ENCODE measurements at regions not wholly inside any gene's neighbourhood (a gene's known extent, or its start where the extent isn't known, plus 50 kb on each side); places are given as distances from the start of the nearest gene placed in this dataset.

GRCh38 chr16:86211800-86212199 lies 298.5 kb upstream of the FOXF1 start:
- Histone ChIP-seq H3K9ac (ENCODE audit: extremely low read depth, low read length, poor library complexity, severe bottlenecking) (no peak overlapping the region), H3K4me3 (ENCODE audit: low read length) (no peak overlapping the region), H3K36me3 (ENCODE audit: control insufficient read depth, insufficient read depth, low read length) (no peaks in the 10 kb centered on the region), H3K27me3 (ENCODE audit: control insufficient read depth, insufficient read depth, low read length, poor library complexity, severe bottlenecking) (no peaks in the 10 kb centered on the region), H3K9me3 (ENCODE audit: control insufficient read depth, low read length) (peaks cover 7% of the 10 kb centered on the region), H3K27ac (ENCODE audit: low read depth, low read length) (no peak overlapping the region), H3K4me1 (ENCODE audit: control insufficient read depth, insufficient read depth, low read length) (no peaks in the 10 kb centered on the region)
- 84 to 90% methylated on average over 4 of the region's 6 CpGs for WGBS, 2 experiments (ENCODE audit: insufficient coverage in 1 of 2, insufficient read length in 1 of 2)
- Mint-ChIP-seq H3K4me1 (peaks cover 12% of the 10 kb centered on the region), H3K9me3 (peaks cover 18% of the 10 kb centered on the region), H3K27ac (no peak overlapping the region), H3K4me3 (no peak overlapping the region), H3K36me3 (ENCODE audit: low read depth) (no peaks in the 10 kb centered on the region), H3K27me3 (ENCODE audit: insufficient read depth) (peaks cover 4% of the 10 kb centered on the region)
- DNase-seq, result no peak
- TF ChIP-seq CTCF (conservative IDR thresholded peaks at IDR 0.05), result no peak

GRCh38 chr16:86212706-86213436 lies 297.5 kb upstream of the FOXF1 start:
- Histone ChIP-seq H3K4me3 (ENCODE audit: low read length) (no peak overlapping the region), H3K9me3 (ENCODE audit: control insufficient read depth, low read length) (peaks cover 7% of the 10 kb centered on the region), H3K27ac (ENCODE audit: low read depth, low read length) (no peak overlapping the region), H3K9ac (ENCODE audit: extremely low read depth, low read length, poor library complexity, severe bottlenecking) (no peak overlapping the region), H3K36me3 (ENCODE audit: control insufficient read depth, insufficient read depth, low read length) (no peaks in the 10 kb centered on the region), H3K4me1 (ENCODE audit: control insufficient read depth, insufficient read depth, low read length) (no peaks in the 10 kb centered on the region), H3K27me3 (ENCODE audit: control insufficient read depth, insufficient read depth, low read length, poor library complexity, severe bottlenecking) (no peaks in the 10 kb centered on the region)
- Mint-ChIP-seq H3K27me3 (ENCODE audit: insufficient read depth) (peaks cover 4% of the 10 kb centered on the region), H3K4me3 (no peak overlapping the region), H3K4me1 (peaks cover 12% of the 10 kb centered on the region), H3K36me3 (ENCODE audit: low read depth) (no peaks in the 10 kb centered on the region), H3K9me3 (peaks cover 18% of the 10 kb centered on the region), H3K27ac (no peak overlapping the region)
- no peak for TF ChIP-seq CTCF (conservative IDR thresholded peaks at IDR 0.05)
- DNase-seq, result no peak
- 83 to 93% methylated on average over 4 to 11 of the region's 11 CpGs for WGBS, 2 experiments (ENCODE audit: insufficient coverage in 1 of 2, insufficient read length in 1 of 2)

GRCh38 chr16:86213437-86214205 lies 296.7 kb upstream of the FOXF1 start:
- 87 to 94% methylated on average over 11 to 12 of the region's 12 CpGs for WGBS, 2 experiments (ENCODE audit: insufficient coverage in 1 of 2, insufficient read length in 1 of 2)
- no peaks in the 10 kb centered on the region for H3K4me1 ChIP-seq (ENCODE audit: control insufficient read depth, insufficient read depth, low read length)
- no peak overlapping the region for H3K4me3 ChIP-seq (ENCODE audit: low read length)
- H3K27ac ChIP-seq (ENCODE audit: low read depth, low read length), result no peak overlapping the region
- H3K27me3 ChIP-seq (ENCODE audit: control insufficient read depth, insufficient read depth, low read length, poor library complexity, severe bottlenecking), result no peaks in the 10 kb centered on the region
- Mint-ChIP-seq H3K27ac (no peak overlapping the region), H3K27me3 (ENCODE audit: insufficient read depth) (peaks cover 4% of the 10 kb centered on the region), H3K4me3 (no peak overlapping the region), H3K4me1 (peaks cover 9% of the 10 kb centered on the region), H3K36me3 (ENCODE audit: low read depth) (no peaks in the 10 kb centered on the region), H3K9me3 (peaks cover 18% of the 10 kb centered on the region)
- H3K9ac ChIP-seq (ENCODE audit: extremely low read depth, low read length, poor library complexity, severe bottlenecking), result no peak overlapping the region
- no peak for DNase-seq
- H3K36me3 ChIP-seq (ENCODE audit: control insufficient read depth, insufficient read depth, low read length), result no peaks in the 10 kb centered on the region
- TF ChIP-seq CTCF (conservative IDR thresholded peaks at IDR 0.05), result no peak
- peaks cover 7% of the 10 kb centered on the region for H3K9me3 ChIP-seq (ENCODE audit: control insufficient read depth, low read length)

Measured in endodermal cell (in vitro differentiated cells).